H9 (cell line): ENCODE measurements at regions not wholly inside any gene's neighbourhood (a gene's known extent, or its start where the extent isn't known, plus 50 kb on each side); places are given as distances from the start of the nearest gene placed in this dataset.

Source experiments
- DNase-seq: peaks from one replicate; pipeline ENCODE4 v3.0.0-alpha.2; 2017
- H2AFZ ChIP-seq: one replicate; pipeline ENCODE4 v1.6.1; 2013; ENCODE audit warnings: mild to moderate bottlenecking, low read length, control low read depth, moderate library complexity
- H2AK5ac ChIP-seq: 2 replicates; pipeline ENCODE4 v1.6.1; 2013; ENCODE audit warnings: low read length, control low read depth, mixed read lengths; ENCODE audit not compliant: insufficient read length
- H2BK120ac ChIP-seq: one replicate; pipeline ENCODE4 v1.6.1; 2013; ENCODE audit warnings: low read depth, mild to moderate bottlenecking, low read length, control low read depth, inconsistent platforms; ENCODE audit not compliant: poor library complexity, severe bottlenecking
- H2BK12ac ChIP-seq: 2 replicates; pipeline ENCODE4 v1.6.1; 2013; ENCODE audit warnings: low read length, control low read depth, mixed read lengths, low read depth; ENCODE audit not compliant: insufficient read length
- H2BK15ac ChIP-seq: 2 replicates; pipeline ENCODE4 v1.6.1; 2013; ENCODE audit warnings: low read depth, low read length, control low read depth
- H2BK20ac ChIP-seq: one replicate; pipeline ENCODE4 v1.6.1; 2013; ENCODE audit warnings: low read depth, mild to moderate bottlenecking, low read length, control low read depth, inconsistent platforms; ENCODE audit not compliant: poor library complexity, severe bottlenecking
- H2BK5ac ChIP-seq: 2 replicates; pipeline ENCODE4 v1.6.1; 2013; ENCODE audit warnings: low read length, control low read depth, mixed read lengths; ENCODE audit not compliant: insufficient read length
- H3K14ac ChIP-seq: 2 replicates; pipeline ENCODE4 v1.6.1; 2013; ENCODE audit warnings: low read length, control low read depth; ENCODE audit not compliant: insufficient read depth
- H3K18ac ChIP-seq: 2 replicates; pipeline ENCODE4 v1.6.1; 2013; ENCODE audit warnings: low read depth, mild to moderate bottlenecking, mixed read lengths, low read length, control low read depth; ENCODE audit not compliant: insufficient read length
- H3K23ac ChIP-seq: 2 replicates; pipeline ENCODE4 v1.6.1; 2013; ENCODE audit warnings: low read length, control low read depth, mixed read lengths, low read depth; ENCODE audit not compliant: insufficient read length
- H3K23me2 ChIP-seq: 2 replicates; pipeline ENCODE4 v1.6.1; 2013; ENCODE audit warnings: low read depth, mild to moderate bottlenecking, mixed read lengths, low read length, control low read depth; ENCODE audit not compliant: insufficient read length, poor library complexity, severe bottlenecking
- H3K27ac ChIP-seq: 2 replicates; pipeline ENCODE4 v1.5.1; 2013; ENCODE audit warnings: low read length, control low read depth, mixed read lengths, low read depth; ENCODE audit not compliant: insufficient read length
- H3K27me3 ChIP-seq: 2 replicates; pipeline ENCODE4 v1.6.1; 2013; ENCODE audit warnings: low read length, control low read depth, inconsistent platforms; ENCODE audit not compliant: insufficient read depth
- H3K4ac ChIP-seq: 2 replicates; pipeline ENCODE4 v1.6.1; 2013; ENCODE audit warnings: low read depth, mild to moderate bottlenecking, control low read depth, inconsistent platforms, low read length, moderate library complexity
- H3K4me1 ChIP-seq: 2 replicates; pipeline ENCODE4 v1.6.1; 2013; ENCODE audit warnings: low read length, control low read depth, inconsistent platforms; ENCODE audit not compliant: insufficient read depth
- H3K4me2 ChIP-seq: 2 replicates; pipeline ENCODE4 v1.6.1; 2013; ENCODE audit warnings: low read length, control low read depth, mixed read lengths; ENCODE audit not compliant: insufficient read length, insufficient read depth
- H3K56ac ChIP-seq: 2 replicates; pipeline ENCODE4 v1.6.1; 2013; ENCODE audit warnings: low read depth, mild to moderate bottlenecking, mixed read lengths, low read length, control low read depth; ENCODE audit not compliant: insufficient read length
- H3K79me1 ChIP-seq: 2 replicates; pipeline ENCODE4 v1.6.1; 2013; ENCODE audit warnings: low read depth, mild to moderate bottlenecking, moderate library complexity, low read length, control low read depth, inconsistent platforms; ENCODE audit not compliant: insufficient read depth, poor library complexity, severe bottlenecking
- H3K79me2 ChIP-seq: 2 replicates; pipeline ENCODE4 v1.6.1; 2013; ENCODE audit warnings: low read length, control low read depth, inconsistent platforms; ENCODE audit not compliant: insufficient read depth
- H3K9ac ChIP-seq: 2 replicates; pipeline ENCODE4 v1.6.1; 2013; ENCODE audit warnings: low read length, control low read depth, mixed read lengths; ENCODE audit not compliant: insufficient read length; ENCODE audit errors: extremely low read depth
- H3K9me3 ChIP-seq: one replicate; pipeline ENCODE4 v1.6.1; 2013; ENCODE audit warnings: low read depth, low read length, inconsistent platforms; ENCODE audit not compliant: control insufficient read depth
- H3T11ph ChIP-seq: one replicate; pipeline ENCODE4 v1.6.1; 2013; ENCODE audit warnings: mild to moderate bottlenecking, low read length, control low read depth, inconsistent platforms
- H4K20me1 ChIP-seq: one replicate; pipeline ENCODE4 v1.6.1; 2013; ENCODE audit not compliant: control insufficient read depth, insufficient read length, insufficient read depth
- H4K5ac ChIP-seq: 2 replicates; pipeline ENCODE4 v1.6.1; 2013; ENCODE audit warnings: low read depth, mild to moderate bottlenecking, mixed read lengths, low read length, control low read depth; ENCODE audit not compliant: insufficient read length
- H4K8ac ChIP-seq: replicated peaks from 2 replicates; pipeline ENCODE4 v1.6.1; 2013; ENCODE audit warnings: low read length, control low read depth, mixed read lengths, low read depth; ENCODE audit not compliant: insufficient read length
- H4K91ac ChIP-seq: 2 replicates; pipeline ENCODE4 v1.6.1; 2013; ENCODE audit warnings: low read depth, mild to moderate bottlenecking, moderate library complexity, mixed read lengths, low read length, control low read depth; ENCODE audit not compliant: insufficient read length
- H3K27ac Mint-ChIP-seq, 3 experiments: 2 replicates in 2 of 3; 3 replicates in 1 of 3; pipeline ENCODE4 v1.8.0; 2020 to 2021; ENCODE audit warnings: mixed read lengths in 3 of 3, mild to moderate bottlenecking in 1 of 3, moderate library complexity in 1 of 3
- H3K27me3 Mint-ChIP-seq: 2 replicates; pipeline ENCODE4 v1.8.0; 2021; ENCODE audit warnings: low read depth, mild to moderate bottlenecking, moderate library complexity, mixed read lengths
- H3K36me3 Mint-ChIP-seq, 3 experiments: 2 replicates in 2 of 3; 3 replicates in 1 of 3; pipeline ENCODE4 v1.8.0; 2020 to 2021; ENCODE audit warnings: low read depth in 3 of 3, mixed read lengths in 3 of 3; ENCODE audit not compliant: insufficient read depth in 1 of 3
- H3K4me1 Mint-ChIP-seq, 2 experiments: 2 replicates each; pipeline ENCODE4 v1.8.0; 2020; ENCODE audit warnings: mixed read lengths in 2 of 2
- H3K4me3 Mint-ChIP-seq, 2 experiments: 2 replicates in 1 of 2; 3 replicates in 1 of 2; pipeline ENCODE4 v1.8.0; 2020 to 2021; ENCODE audit warnings: mild to moderate bottlenecking in 2 of 2, mixed read lengths in 2 of 2, moderate library complexity in 1 of 2
- H3K9me3 Mint-ChIP-seq, 2 experiments: 2 replicates in 1 of 2; 3 replicates in 1 of 2; pipeline ENCODE4 v1.8.0; 2020; ENCODE audit warnings: mild to moderate bottlenecking in 2 of 2, mixed read lengths in 2 of 2, moderate library complexity in 1 of 2
- WGBS: extraction: QIAGEN DNeasy Blood & Tissue Kit; methylation state at CpG from one replicate; pipeline ENCODE4 v1.1.7; 2013; ENCODE audit warnings: missing lambda C conversion rate, low lambda C conversion rate, mixed read lengths; ENCODE audit not compliant: insufficient read length; ENCODE audit errors: extremely low coverage; 5-methylcytosine and 5-hydroxymethylcytosine counted together
- TF ChIP-seq, protein P1 (sequence below): fragments of 200-600 bp; sonication (generic); conservative IDR thresholded peaks from 3 replicates; pipeline ENCODE4 v1.8.0; 2021; ENCODE audit warnings: antibody characterized with exemption, mild to moderate bottlenecking

DNA sequence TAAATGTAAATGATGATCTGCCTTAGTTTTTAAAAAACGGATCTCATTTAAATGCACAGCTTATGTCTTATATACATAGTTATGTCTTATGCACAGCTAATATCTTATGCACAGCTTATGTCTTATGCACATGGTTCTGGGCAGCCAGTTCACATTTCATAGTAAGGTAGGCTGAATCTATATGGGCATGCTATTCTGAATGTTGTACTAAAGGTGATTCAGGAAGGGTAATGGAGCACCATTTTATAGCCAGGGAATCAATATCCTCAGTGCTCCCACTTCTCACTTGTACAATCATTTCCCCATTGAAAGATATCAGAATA, 77.9 kb upstream of the MID1 start:
- H2BK120ac ChIP-seq, result no peak overlapping the region
- H3K9me3 Mint-ChIP-seq, result peaks cover 48 to 53% of the 10 kb centered on the region in 2 experiments
- H4K91ac ChIP-seq, result no peak overlapping the region
- H3K27me3 Mint-ChIP-seq, result no peaks in the 10 kb centered on the region
- H2AK5ac ChIP-seq, result no peak overlapping the region
- no peak overlapping the region for H3K18ac ChIP-seq
- no peak overlapping the region for H3K27ac Mint-ChIP-seq
- no peak overlapping the region for H2BK15ac ChIP-seq
- H3K23me2 ChIP-seq, result no peaks in the 10 kb centered on the region
- no peak overlapping the region for H4K5ac ChIP-seq
- no peak overlapping the region for H4K8ac ChIP-seq
- H3K27ac ChIP-seq, result no peak overlapping the region
- H3K23ac ChIP-seq, result no peak overlapping the region
- H3K4me1 Mint-ChIP-seq, result peaks cover 5 to 7% of the 10 kb centered on the region in 2 experiments; a peak in 3 of 4 replicates
- H3K9me3 ChIP-seq, result peaks cover 9% of the 10 kb centered on the region
- H3K56ac ChIP-seq, result no peak overlapping the region
- H3T11ph ChIP-seq, result no peak overlapping the region
- DNase-seq, result no peak
- no peak overlapping the region for H2BK12ac ChIP-seq
- H3K4me2 ChIP-seq, result no peak overlapping the region
- no peak overlapping the region for H3K9ac ChIP-seq
- H3K79me1 ChIP-seq, result no peaks in the 10 kb centered on the region
- no peak overlapping the region for H2BK5ac ChIP-seq
- H2BK20ac ChIP-seq, result no peak overlapping the region
- H3K36me3 Mint-ChIP-seq, result peaks cover 0 to 9% (median 0%) of the 10 kb centered on the region in 3 experiments; a peak in 2 of 7 replicates
- H3K4ac ChIP-seq, result no peak overlapping the region
- no peaks in the 10 kb centered on the region for H4K20me1 ChIP-seq
- H3K4me3 Mint-ChIP-seq, result no peak overlapping the region
- TF ChIP-seq, protein P1, sequence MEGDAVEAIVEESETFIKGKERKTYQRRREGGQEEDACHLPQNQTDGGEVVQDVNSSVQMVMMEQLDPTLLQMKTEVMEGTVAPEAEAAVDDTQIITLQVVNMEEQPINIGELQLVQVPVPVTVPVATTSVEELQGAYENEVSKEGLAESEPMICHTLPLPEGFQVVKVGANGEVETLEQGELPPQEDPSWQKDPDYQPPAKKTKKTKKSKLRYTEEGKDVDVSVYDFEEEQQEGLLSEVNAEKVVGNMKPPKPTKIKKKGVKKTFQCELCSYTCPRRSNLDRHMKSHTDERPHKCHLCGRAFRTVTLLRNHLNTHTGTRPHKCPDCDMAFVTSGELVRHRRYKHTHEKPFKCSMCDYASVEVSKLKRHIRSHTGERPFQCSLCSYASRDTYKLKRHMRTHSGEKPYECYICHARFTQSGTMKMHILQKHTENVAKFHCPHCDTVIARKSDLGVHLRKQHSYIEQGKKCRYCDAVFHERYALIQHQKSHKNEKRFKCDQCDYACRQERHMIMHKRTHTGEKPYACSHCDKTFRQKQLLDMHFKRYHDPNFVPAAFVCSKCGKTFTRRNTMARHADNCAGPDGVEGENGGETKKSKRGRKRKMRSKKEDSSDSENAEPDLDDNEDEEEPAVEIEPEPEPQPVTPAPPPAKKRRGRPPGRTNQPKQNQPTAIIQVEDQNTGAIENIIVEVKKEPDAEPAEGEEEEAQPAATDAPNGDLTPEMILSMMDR, result no peak
- no peak overlapping the region for H3K14ac ChIP-seq
- no peaks in the 10 kb centered on the region; the same call in 1 of the 2 replicates for H3K4me1 ChIP-seq
- WGBS, result no CpG with 5 or more reads among the region's 1 CpG
- H3K79me2 ChIP-seq, result no peaks in the 10 kb centered on the region
- H3K27me3 ChIP-seq, result no peaks in the 10 kb centered on the region
- H2AFZ ChIP-seq, result no peak overlapping the region
